GM19397 (cell line): ENCODE measurements at regions not wholly inside any gene's neighbourhood (a gene's known extent, or its start where the extent isn't known, plus 50 kb on each side); places are given as distances from the start of the nearest gene placed in this dataset.
A peak's percentile ranks its signal among the peaks of the same experiment; 100 is the strongest.

Source experiments
- ATAC-seq: cut with Tn5 transposase; IDR thresholded peaks from one replicate; pipeline ENCODE4 v1.9.1; 2021; ENCODE audit warnings: mild to moderate bottlenecking, moderate library complexity; ENCODE audit not compliant: unreplicated experiment

DNA sequence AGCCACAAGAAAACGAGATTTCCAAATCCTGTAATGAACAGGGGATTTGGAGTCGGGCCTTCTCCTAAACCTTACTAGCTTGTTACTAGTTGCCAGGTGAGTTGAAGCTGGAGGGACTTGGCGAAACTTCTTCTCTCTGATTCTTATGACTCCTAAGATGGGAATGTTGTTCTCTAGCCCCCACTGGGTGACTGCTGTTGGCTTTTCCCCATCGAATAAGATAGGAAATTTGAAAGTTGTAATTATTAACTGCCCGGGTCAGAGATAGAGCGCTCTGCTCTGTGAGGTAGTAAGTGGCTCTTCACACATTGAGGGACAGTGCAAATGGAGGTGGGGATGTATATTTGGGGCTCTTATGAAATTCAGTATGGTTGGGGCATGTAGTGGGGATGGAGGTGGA is 111.2 kb upstream of the MBNL2 start:
- ATAC-seq: no peak

DNA sequence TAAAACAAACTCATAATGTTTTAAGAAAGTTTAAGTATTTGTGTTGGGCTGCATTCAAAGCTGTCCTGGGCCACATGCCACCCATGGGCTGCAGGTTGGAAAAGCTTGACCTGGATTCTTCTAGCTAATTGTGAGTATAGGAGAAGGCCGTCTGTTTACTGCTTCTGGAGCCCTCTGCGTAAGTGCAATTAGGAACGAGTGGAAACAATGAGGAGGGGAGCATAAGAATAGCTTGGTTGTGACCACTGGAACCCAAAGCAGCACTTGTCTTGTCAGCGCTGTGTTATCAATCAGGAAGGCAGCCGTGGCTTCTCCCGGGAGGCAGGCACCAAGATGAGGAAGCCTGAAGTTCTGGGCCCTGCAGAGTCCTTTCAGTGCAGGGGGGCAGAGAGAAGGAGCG is 110.4 kb upstream of the MBNL2 start:
- no peak for ATAC-seq

DNA sequence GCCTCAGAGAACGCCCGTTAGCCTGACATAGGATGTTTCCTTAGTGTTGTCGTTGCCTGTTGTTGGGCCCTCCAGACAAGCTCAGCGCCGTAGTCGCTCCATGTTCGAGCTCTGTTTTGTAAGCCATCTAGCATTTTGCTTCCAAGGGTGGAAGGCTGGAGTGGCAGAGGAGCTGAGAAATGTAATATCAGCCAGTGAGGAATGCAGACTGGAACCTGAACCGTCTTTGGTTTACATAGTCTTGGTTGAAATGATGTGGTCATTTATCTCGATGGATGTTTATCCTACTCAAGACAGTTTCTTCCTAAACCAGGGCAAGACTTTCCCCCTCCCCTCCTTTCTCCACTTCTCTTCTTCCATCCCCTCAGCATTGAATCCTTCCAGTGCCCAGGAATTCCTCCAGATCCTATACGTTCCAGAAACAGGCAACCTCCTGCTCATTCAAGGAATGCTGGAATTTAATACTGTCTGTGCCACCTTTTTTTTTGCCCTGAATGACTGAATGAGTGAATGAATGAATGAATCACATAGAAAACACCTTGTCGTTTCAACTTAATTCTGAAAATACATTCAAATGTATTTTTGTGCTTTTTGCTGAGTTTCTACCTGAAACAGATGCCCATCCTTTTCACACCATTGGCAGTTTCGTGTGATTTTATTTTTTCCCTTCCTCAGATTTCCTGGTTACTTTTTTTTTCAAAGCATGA is 109.5 kb upstream of the MBNL2 start:
- no peak for ATAC-seq

DNA sequence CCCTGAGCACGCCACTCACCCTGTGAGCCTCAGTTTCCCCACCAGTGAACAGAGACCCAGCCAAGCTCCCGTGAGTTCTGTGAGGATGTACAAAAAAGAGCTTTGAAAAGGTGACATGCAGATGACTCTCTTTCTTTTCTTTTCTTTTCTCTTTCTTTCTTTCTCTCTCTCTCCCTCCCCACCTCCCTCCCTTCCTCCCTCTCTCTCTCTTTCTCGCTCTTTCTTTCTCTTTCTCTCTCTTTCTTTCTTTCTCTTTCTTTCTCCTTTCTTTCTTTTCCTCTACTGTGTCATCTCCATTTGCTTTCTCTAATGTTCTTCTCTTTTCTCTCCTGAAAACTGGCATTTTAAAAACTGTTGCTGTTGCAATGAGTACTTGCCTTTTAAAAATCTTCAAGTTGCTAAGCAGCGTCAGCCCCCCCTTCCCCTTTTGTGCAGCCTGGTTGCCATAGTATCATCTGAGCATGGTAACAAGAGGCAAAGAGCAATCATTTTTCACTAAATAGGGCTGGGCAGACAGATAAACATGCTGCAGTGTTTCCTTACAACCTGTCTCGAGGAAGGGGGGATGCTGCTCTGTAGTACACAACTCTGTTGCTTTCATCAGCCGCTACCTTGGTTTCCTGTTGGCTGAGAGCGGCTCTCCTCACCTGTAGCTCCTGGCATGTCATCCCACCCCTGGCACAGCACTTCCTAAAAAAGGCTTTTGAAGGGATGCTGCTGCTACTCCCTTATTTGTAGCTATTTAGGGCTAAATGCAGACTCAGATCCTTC is 108.7 kb upstream of the MBNL2 start:
- ATAC-seq: no peak

DNA sequence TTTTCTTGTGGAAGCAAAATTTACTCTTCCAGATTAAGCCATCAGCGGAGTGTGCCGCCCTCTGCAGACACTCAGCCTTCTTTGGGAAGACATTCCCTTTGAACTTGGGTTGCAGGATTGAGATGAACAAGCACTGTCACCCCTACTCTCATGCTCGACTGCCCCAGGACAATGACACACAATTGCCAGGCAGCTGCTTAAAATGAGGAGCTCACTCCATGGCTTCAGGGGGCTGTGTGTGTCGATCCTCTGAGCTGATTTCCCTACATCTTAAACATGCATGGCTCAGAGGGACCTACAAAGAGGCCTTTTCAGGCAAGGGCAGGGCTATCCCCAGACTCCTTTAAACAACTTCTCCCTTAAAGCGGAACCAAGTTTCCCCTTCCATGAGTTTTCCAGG is 107.5 kb upstream of the MBNL2 start:
- ATAC-seq: no peak

DNA sequence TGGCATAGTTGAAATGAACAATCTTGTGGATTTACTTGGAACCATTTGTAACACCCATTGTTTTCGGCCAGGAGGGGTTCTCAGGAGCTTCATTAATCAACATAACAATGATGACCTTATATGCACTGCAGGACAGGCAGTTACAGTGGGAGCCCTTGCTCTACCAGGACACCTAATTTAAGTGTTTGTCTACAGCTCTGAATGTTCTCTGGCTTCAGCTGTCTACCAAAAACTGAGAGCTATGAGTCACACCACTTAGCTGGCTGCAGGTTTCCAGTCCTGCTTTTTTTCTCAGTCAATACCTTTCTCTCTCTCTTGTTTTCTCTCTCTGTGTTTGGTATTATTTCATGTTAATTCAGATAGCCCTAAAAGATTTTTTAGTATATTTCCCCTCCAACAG is 105.4 kb upstream of the MBNL2 start:
- no peak for ATAC-seq

DNA sequence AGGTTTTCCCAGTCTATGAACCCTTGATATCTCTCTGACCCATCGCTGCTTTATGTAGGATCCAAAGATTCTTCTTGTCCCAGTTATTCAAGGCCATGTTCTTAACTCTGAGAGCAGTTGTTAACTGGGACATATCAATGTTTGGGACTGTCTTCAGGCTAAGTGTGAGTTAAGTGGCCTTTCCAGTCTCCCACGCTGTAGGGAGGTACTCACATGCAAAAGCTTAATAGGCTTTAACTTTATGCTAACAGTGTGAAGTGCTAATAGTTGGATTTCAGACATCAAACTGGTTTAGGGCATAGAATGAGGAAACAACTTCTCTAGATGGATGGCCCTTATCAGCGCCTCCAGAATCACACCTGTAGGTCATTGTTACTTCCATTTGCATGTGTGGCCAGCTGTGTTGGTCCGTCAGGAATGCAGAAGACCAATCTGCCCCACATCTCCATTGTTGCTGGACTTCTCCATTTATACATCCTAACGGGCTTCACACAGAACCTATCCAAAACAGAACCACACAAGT is 104.7 kb upstream of the MBNL2 start:
- no peak for ATAC-seq

DNA sequence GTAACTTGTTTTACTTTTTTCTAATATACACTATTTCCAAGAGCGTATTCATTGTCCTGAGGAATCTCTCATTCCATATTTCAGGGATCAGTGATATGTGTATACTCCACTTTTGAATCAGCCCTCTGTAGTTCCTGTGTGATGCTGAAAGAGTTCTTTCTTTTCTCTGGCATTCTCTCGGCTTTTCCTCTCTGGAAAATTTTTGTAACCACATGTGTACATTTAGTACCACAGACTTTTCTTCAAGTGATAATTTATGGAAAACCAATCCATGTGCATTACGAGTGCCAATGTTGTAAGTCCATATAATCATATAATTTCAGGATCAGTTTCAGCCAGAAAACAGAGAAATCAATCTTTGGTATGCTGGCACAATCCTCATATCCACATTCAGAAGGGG is 102.2 kb upstream of the MBNL2 start:
- no peak for ATAC-seq

DNA sequence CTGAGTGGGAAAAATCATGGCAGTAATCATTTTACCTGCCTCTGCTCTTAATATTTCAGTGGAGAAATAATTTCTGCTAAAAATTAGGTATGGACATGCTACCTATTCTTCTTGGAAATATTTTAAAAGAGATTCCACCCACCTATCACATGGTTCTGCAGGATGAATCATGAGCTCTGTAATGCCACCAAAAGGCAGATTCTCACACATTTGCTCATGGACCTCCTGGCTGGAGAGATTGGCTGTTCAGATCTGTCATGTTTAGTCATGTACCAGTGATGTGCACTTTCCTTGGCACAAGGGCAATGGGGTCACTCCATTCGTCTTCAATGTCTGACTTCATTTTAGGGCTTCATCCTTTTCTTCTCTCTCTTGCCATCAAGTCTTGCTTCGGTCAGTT is 101.8 kb upstream of the MBNL2 start:
- no peak for ATAC-seq

DNA sequence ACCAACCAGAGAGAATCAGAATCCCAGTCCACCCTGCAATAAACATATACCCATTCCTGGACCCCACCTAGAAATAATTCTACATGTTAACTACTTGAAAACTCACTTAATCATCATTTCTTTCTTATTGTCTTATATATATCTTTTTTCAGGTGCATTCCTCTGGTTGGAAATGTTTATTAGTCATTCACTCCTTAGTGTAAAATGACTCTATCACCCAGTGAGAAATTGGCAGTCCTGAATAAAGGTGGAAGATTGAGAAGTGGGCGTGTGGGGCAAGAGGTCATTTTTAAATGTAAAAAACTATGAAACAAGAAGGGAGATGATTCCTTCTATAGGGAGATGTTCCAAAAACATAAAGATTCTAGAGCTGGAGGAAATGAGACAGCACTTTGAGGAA is 101.2 kb upstream of the MBNL2 start:
- no peak for ATAC-seq

DNA sequence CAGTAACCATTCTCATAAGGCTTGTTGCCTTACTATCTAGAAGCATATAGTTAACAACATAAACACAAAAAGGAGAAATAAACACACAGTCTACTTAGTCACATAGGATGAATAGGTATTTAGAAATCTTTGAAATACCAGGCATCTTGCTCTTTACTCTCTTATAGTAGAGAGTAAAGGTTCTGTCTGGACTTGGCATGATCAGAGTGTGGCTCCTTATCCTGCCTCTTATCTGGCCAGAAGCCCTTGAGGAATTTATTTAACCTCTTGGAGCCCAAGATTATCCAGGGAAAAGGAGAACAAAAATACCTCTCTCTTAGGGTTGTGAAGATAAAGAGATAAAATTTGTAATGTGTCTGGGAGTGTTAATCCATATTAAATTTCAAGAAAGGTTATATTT is 100.2 kb upstream of the MBNL2 start:
- no peak for ATAC-seq

DNA sequence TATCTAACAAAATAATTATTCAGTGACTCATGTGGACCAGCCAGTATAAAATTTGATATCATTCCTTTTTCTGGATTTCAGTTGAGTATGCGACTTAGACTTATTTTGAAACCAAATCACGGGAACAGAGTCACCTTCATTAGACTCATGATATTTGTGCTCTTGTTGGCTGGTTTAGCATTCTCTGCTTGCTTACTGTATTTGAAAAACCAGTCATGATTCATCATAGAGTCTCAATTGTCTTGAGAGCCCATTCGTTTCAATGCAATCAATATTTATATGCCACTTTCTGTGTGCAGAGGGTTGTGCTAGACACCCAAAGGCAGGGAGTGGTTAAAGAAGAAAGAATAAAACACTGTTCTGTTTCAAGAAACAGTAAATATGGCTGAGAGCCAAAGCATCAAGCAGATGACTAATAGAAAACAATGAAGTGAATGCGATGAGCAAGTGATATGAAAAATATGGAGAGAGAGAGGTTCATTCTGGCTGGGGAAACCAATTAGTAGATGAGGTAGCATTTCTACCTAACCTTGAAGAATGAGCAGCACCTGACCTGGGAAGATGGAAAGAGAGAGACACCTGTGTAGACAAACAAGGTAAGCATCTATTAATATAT is 99.6 kb upstream of the MBNL2 start:
- no peak for ATAC-seq

DNA sequence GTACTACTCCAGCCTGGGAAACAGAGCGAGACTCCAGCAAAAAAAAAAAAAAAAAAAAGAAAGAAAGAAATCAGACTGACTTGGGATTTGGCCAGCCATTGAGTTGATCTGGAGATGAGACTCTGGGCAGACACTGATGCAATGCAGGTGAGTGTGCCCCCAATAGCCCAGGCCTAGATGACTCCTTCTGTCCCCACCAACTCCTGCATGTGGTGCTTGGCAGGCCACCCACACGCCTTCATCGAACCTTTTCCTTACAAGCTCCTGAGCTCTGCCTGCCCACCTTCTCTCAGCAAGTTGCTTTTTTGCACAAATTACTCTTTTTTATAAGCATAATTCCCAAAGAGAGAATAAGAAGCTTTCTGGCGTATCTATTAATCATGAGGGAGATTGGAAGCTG is 97.9 kb upstream of the MBNL2 start:
- no peak for ATAC-seq

DNA sequence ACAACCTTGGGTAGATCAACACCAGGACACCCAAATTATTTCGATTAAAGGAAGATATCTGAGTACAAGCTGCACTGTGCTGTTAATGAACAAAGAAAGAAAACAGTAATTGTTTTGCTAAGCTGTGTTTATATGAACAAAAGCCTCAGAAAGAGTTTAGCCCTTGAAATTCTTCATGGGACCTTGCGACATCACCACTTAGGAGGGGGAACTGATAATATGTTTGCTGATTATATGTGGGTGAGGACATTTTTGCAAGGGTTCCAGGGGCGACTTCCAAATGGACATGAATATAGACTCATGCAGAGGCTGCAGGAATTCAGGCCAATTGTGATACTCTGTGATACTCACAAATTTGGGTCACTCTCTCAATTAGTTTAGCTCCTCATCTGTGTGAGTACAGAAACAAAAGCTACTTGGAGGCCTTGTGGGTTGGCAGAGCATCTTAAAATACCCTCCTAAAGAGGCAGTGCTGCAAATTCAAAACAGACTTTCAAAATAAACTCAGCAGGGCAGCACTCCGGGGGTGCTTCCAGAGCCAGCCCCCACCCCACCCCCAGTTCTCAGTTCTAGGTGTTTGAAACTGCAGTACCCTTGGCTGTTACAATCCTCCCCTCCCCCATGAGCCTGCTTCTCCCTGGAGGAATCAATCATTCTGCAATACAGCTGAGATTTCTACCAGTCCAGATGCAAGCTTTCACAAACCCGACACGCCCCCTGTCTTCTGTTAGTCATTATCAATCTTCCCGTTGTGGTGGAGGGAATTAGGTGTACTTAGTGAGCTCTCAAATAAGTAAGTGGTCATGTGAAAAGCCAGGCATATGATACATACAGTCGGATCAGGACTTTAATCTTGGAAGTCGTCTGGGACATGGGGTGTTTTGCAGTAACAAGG is 97.0 kb upstream of the MBNL2 start:
- peak; percentile 43 for ATAC-seq

DNA sequence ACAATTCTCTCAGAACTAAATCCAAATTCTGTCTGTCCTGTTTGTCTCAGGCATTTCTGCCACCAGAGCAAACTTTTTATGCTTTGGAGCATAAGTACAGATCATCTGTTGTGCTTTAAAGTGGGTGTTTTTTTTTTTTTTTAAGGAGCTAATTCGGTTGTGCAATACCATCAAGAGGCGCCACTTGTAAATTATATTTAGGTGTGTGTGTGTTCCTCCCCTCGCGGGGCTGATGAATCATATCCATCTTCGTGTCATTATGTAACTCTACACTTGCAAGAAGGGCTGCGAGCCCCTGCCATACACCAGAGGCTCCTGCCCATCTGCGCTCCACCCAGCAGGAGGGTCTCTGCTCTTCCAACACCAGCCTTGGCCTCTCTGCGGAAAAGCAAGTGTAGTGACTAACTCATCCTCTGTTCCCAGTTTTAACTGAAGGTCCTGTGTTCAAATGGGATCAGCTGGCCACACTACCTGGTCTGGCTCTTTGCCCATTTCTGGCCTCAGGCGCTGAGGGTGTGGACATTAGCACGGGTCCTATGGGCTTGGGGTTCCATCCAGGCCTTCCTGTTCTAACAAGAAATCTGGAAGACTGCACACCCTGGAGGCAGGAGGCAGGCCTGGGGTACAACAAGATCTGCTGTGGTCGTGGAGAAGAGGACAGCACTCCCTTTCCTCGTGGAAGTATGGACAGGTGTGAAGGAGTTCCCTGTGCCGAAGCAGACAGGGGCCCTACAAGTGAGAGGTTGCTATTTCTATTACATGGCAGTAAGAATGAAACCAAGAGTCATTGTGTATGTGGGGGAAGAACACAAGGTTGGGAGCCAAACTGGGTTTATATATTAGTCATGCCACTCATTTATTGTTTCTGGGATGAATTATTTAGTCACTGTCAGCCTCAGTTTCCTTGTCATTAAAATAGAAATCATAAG is 96.1 kb upstream of the MBNL2 start:
- peak; percentile 83 for ATAC-seq

DNA sequence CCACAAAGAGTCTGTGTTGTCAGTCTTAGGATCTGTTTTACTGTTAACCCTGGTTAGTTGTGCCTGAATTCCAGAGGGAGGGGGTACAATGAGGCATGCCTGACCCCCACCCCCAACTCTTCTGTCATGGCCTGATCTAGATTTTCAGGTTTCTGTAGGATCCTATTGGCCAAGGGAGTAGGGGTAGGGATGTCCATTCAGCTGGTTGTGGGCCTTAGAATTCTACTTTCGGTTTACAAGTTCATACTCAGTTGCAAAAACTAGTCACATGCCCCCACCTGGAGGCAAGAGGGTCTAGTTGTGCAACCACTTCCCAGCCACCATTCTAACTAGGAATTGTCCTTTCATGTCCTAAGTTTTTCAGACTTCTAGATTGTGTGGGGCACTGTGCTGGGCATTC is 94.3 kb upstream of the MBNL2 start:
- ATAC-seq: no peak

DNA sequence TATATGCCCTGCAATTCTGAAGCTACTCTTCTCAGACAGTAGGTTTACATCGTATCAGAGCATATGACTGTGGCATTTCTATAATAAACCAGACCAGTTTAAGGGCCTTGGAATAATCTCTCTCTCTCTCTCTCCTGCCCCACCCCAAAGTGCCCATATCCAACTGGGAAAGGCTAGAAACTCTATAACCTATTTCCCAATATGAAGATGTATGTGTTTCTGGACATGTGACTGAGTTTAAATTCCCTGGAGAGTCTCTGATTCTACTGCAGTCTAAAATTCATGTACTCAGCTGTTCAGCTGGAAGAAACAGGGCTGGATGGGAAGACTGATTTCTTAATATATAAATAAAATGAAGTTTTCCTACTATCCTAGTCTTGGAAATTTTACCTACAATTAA is 91.9 kb upstream of the MBNL2 start:
- ATAC-seq: no peak

DNA sequence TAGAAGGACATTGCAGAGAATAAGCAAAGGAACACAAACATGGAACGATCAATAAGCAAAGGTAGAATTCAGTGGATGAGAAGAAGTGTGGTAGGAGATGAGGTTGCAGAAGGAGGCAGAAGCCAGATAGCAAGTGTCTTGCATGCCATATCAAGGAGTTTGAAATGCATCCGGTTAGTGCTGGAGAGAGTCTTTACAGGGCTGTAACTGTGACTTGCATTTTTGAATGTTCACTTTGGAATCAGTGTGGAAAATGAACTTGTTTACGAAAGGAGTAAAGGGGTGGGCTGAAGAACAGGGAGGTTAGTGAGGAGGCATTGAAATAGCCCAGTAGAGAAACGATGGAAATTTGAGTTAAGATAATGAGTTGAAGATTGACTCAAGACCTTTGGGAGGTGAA is 90.7 kb upstream of the MBNL2 start:
- ATAC-seq: no peak

DNA sequence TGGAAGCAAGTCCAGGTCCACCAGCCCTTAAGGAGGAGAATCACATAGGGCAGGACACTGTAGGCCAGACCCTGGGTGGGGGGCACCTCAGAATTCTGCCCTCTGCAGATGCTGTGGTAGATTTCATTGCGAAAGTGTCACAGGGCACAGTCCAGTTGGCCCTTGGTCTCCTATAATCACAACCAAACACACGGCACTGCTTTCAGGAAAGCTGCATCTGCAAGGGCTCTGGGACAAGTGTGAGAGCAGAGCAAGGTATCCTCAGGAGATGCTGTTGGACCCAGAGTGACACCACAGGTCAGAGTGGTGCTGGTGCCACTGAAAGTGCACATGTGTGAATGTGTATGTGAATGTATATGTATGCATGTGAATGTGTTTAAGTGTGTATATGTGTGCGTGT is 88.6 kb upstream of the MBNL2 start:
- ATAC-seq: no peak

DNA sequence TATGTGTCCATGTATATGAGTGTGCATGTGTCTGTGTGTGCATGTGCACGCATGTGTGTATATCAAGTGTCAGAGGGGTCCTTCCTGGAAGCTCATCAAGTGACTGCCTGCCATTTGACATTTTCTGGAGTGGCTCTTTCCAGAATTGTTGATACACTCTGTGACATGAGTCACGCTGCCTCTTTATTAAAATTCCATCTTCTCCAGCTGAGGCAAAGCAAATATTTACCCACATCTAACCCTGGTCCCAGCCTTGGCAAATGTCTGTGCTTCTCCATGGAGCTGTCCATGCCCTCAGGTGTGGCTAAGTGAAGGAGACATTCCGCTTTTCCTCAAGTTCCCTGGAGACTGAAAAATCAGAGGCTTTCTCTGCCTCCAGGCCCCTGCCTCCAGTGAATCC is 88.2 kb upstream of the MBNL2 start:
- ATAC-seq: no peak
